ENCODE measurements at regions not wholly inside any gene's neighbourhood (a gene's known extent, or its start where the extent isn't known, plus 50 kb on each side); places are given as distances from the start of the nearest gene placed in this dataset.

DNA sequence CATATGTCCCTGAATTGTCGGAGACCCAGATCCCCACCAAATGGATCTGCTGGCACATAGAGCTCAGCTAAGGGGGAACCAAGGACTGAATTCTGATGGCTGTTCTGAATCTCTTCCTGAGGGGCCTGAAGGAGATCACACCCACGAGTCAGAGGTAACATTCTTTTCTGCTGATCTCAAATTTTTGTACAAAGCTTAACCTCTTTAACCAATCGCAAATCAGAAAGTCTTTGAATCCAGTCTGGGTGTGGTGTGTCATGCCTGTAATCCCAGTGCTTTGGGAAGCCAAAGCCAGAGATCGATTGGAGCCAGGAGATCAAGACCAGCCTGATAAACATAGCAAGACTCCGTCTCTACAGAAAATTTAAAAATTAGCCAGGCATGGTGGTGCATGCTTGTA is 62.8 kb upstream of the PRRC2C start:
- TF ChIP-seq, protein P1, sequence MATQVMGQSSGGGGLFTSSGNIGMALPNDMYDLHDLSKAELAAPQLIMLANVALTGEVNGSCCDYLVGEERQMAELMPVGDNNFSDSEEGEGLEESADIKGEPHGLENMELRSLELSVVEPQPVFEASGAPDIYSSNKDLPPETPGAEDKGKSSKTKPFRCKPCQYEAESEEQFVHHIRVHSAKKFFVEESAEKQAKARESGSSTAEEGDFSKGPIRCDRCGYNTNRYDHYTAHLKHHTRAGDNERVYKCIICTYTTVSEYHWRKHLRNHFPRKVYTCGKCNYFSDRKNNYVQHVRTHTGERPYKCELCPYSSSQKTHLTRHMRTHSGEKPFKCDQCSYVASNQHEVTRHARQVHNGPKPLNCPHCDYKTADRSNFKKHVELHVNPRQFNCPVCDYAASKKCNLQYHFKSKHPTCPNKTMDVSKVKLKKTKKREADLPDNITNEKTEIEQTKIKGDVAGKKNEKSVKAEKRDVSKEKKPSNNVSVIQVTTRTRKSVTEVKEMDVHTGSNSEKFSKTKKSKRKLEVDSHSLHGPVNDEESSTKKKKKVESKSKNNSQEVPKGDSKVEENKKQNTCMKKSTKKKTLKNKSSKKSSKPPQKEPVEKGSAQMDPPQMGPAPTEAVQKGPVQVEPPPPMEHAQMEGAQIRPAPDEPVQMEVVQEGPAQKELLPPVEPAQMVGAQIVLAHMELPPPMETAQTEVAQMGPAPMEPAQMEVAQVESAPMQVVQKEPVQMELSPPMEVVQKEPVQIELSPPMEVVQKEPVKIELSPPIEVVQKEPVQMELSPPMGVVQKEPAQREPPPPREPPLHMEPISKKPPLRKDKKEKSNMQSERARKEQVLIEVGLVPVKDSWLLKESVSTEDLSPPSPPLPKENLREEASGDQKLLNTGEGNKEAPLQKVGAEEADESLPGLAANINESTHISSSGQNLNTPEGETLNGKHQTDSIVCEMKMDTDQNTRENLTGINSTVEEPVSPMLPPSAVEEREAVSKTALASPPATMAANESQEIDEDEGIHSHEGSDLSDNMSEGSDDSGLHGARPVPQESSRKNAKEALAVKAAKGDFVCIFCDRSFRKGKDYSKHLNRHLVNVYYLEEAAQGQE (IDR thresholded peaks at IDR 0.05; ENCODE audit: low read depth, low read length), result no peak
- TF ChIP-seq NR2C1 (IDR thresholded peaks at IDR 0.05), result no peak
- TF ChIP-seq BCL11A (IDR thresholded peaks at IDR 0.05; ENCODE audit: low read depth, low read length), result no peak
- no peak for TF ChIP-seq RB1 (IDR thresholded peaks at IDR 0.05; ENCODE audit: borderline replicate concordance)
- TF ChIP-seq, protein P2, sequence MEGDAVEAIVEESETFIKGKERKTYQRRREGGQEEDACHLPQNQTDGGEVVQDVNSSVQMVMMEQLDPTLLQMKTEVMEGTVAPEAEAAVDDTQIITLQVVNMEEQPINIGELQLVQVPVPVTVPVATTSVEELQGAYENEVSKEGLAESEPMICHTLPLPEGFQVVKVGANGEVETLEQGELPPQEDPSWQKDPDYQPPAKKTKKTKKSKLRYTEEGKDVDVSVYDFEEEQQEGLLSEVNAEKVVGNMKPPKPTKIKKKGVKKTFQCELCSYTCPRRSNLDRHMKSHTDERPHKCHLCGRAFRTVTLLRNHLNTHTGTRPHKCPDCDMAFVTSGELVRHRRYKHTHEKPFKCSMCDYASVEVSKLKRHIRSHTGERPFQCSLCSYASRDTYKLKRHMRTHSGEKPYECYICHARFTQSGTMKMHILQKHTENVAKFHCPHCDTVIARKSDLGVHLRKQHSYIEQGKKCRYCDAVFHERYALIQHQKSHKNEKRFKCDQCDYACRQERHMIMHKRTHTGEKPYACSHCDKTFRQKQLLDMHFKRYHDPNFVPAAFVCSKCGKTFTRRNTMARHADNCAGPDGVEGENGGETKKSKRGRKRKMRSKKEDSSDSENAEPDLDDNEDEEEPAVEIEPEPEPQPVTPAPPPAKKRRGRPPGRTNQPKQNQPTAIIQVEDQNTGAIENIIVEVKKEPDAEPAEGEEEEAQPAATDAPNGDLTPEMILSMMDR (IDR thresholded peaks at IDR 0.05 in 2 of 3, conservative IDR thresholded peaks at IDR 0.05 in 1 of 3; ENCODE audit: control insufficient read depth in 2 of 3, extremely low read depth in 1 of 3, insufficient read depth in 1 of 3, low read depth in 3 of 3, low read length in 3 of 3), result no peak
- TF ChIP-seq NFYB (IDR thresholded peaks at IDR 0.05; ENCODE audit: insufficient read depth, low read depth, low read length), result no peak
- no peak for TF ChIP-seq CBFB (IDR thresholded peaks at IDR 0.05; ENCODE audit: low read depth)
- TF ChIP-seq, protein P3, sequence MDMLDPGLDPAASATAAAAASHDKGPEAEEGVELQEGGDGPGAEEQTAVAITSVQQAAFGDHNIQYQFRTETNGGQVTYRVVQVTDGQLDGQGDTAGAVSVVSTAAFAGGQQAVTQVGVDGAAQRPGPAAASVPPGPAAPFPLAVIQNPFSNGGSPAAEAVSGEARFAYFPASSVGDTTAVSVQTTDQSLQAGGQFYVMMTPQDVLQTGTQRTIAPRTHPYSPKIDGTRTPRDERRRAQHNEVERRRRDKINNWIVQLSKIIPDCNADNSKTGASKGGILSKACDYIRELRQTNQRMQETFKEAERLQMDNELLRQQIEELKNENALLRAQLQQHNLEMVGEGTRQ (IDR thresholded peaks at IDR 0.05; ENCODE audit: borderline replicate concordance, low read depth, low read length), result no peak
- no peak for TF ChIP-seq POLR2AphosphoS5 (IDR thresholded peaks at IDR 0.05; ENCODE audit: low read length)
- TF ChIP-seq SMC3 (IDR thresholded peaks at IDR 0.05; ENCODE audit: borderline replicate concordance, low read length), result no peak
- no peak for TF ChIP-seq POLR2A (IDR thresholded peaks at IDR 0.05; ENCODE audit: low read depth, low read length)
- TF ChIP-seq CHD4 (IDR thresholded peaks at IDR 0.05), result no peak
- no peak for TF ChIP-seq EZH2 (IDR thresholded peaks at IDR 0.05; ENCODE audit: borderline replicate concordance, control insufficient read depth, low read depth, low read length)

Measured in GM12878 (cell line).